ENCODE measurements at regions not wholly inside any gene's neighbourhood (a gene's known extent, or its start where the extent isn't known, plus 50 kb on each side); places are given as distances from the start of the nearest gene placed in this dataset.

DNA sequence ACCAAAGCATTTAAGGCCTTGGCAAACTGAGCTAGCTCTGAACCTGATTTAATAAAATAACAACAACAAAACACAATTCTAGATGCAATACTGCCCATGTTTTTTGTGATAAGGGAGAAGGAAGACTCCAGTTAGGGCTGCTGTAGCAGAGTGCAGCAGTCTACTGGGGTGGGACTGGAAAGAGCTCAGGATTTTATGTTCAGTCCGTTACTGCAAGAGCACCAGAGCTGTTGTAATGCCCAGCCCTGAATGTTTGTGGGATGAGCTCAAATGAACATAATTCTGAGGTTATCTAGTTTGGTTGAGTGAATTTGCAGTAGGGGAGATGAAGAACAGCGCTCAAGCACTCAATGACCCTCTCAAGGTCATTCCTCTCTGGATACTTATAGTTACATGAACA is 743.8 kb downstream of the FAT4 start:
- DNase-seq: no peak

DNA sequence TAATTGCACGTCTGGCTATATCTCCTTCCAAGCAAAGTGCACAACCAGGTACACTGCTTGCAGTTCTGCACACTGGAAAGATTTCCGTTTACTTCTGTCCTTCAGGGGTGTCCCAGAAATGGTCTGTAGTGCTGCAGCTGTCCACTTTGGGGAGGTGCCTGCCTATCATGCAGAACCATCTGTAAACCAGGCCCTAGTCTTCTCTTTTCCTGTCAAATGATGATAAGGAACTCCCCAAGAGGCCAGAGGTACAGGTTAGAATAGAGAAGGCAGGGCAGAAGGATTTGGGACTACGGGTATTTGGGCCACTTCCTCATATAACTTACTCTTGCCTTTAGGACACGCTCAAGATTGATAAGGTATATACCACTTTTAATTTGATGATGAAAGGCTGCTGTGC is 746.9 kb downstream of the FAT4 start:
- no peak for DNase-seq

DNA sequence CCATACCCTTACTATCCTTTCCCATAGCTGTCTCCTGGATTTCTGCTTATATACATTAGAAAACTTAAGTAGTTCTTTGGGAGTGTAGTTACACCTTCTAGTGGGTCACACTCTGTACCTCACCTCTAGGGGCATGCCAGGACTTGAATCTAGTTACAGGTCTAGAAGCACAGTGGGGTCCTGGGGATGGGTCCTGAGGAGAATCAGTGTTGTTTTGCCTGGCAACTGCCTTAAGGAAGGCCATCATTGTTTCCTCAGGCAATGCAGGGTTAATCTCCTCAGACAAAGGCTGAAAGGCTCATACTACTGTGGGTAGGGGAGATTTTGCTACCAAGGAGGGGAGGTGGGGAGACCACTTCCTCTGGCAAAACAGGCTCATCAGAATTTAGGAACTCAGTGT is 750.3 kb downstream of the FAT4 start:
- no peak for DNase-seq

DNA sequence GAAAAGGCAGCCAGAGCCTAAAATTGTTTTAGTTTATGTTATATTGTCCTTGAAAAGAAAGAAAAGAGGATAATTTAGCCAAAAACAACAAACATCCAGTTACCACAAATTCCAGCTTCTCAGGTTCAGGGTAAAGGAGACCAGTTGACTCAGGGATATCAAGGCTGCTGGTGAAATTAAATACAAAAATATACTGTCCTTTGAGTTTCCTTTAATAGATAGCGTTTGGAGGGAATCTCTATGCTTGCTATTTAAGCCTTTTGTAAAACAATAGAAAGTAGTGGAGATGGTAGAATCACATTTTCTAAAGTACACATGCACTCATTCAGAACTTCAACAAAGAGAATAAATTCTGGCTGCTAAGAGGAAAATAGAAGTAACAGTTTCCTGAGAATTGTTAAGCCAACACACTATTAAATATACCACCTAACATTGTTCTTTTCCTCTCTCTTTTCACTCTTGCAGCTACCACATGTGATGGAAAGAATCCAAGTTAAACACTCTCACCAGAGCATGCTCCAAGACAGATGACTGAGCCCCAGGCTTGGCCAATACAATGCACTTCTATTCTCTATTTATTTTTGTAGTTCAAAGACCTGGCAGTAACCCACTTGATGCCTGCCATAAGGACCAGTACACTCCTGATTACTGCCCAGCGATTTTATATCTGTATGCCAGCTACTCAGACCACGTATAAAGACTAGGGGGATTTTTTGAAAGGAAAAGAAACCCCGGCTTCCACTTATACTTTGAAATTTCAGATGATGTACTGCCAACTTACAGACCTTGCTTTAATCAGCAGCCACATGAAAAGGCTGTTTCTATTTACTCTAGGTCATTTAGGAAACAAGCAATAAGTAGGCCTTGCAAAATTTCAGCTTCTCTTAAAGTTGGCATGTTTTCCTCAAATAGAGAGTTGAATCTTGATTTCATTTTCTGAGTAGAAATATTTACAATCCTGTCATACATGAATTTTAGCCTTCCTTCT is 756.9 kb downstream of the FAT4 start:
- DNase-seq: no peak

DNA sequence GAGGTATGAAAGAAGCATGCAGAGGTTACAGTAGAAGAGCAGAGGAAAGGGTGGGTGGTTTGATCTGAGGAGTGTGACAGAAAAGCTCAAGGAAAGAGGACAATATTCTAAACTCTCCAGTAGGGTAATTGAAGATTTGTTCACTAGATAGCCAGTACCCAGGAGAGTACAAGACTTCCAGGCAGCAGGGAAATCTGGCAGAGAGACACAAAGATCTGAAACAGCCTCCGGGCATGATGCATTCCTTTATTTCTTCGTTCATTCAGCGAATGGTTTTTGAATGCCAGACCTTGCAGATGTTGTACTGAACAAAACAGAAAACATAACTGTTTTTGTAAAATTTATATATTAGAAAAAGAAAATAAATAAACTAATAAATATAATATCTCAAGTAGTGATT is 766.6 kb downstream of the FAT4 start:
- no peak for DNase-seq

DNA sequence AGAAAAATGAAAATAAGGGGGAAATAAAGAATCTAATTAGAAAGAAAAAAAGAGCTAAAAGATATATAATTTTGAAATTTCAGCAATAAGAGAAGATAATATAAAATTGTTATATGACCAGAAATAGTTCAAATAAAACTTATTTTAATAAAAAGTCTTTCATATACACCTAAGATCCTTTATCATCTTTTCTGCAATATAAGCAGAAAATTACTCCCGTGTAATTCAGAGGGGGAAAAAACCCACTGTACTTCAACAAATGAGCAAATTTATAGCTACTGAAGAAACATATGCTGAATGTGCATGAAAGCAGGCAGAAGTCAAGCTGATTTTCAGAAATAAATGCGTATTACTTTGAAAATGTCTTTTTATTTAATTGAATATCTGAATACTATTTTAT is 771.3 kb downstream of the FAT4 start:
- DNase-seq: no peak

DNA sequence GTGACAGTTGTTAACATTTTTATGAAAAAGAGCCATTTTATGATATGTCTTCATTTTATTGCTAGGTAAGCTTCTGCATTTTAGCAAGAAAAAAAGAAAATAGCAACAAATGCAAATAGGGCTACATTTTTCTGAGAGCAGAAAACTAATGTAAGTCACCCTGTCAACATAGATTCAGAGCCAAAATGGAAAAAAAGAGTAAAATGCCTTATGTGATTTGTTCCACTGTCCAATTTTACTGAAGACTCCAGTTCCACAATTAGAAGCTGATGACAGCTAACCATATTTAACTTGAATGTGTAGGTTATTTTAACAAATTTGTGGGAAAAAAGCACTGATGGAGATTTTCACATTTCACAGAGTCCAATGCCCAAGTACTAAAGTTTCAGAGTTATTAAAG is 772.3 kb downstream of the FAT4 start:
- DNase-seq: no peak

DNA sequence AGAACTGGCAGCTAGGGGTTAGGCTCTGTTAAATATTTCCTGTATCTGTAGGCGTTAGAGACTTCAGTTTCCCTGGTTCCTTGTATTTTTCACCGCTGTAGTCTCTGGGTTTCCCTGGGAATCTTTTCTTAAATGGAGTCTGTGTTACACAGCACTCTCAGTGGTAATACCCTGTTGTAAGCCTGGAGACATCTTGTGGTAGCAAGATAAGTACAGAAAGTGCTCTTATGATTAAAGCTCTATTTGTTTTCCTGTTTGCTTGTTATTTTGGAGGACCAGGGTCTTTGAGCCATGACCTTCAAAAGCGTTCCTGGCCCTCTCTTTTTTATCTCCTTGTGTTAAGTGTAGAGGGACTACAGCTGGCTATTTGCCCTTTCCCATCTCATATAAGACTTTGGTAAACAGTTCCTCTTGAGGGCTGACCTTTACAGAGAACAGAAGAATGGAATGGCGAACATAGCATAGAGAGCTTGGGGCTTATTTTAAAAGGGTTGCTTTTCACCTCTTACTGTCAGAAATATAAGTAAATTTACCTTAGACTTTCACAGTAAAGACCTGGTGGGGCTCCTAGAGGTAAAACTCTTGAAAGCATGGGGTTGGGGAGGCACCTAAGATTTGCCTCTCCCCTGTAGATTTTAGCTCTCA is 782.5 kb downstream of the FAT4 start:
- DNase-seq: no peak

DNA sequence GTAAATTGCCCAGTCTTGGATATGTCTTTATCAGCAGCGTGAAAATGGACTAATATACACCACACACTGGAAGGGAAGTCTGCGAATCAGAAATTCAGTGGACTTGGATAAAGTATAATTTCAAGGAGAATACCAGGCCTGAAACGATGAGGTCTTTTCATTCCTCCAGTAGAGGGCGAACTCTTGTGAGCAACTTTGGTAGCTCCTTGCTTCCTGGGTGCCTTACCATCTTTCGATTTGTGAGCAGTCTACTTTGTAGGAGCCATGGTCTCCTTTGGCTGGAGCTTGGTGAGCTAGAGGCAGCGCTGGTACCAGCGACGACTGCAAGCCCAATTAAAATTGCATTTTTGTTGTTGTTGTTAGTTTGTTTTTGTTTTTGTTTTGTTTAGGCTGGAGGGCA is 791.9 kb downstream of the FAT4 start:
- peak; percentile 3 for DNase-seq

DNA sequence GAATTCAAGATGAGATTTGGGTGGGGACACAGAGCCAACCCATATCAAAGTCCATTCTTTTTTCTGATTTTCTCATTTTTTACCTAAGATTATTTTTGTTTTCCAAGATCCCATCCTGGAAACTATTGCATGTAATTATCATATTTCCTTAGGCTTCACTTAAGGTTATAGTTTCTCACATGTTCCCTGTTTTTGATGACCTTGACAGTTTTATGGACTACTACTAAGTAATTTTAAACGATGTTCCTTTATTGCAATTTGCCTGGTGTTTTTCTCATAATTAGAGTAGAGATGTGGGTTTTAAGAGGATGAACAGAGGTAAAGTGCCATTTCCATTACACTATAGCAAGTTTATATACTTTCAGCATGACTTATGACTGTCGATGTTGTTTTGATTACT is 795.1 kb downstream of the FAT4 start:
- no peak for DNase-seq

DNA sequence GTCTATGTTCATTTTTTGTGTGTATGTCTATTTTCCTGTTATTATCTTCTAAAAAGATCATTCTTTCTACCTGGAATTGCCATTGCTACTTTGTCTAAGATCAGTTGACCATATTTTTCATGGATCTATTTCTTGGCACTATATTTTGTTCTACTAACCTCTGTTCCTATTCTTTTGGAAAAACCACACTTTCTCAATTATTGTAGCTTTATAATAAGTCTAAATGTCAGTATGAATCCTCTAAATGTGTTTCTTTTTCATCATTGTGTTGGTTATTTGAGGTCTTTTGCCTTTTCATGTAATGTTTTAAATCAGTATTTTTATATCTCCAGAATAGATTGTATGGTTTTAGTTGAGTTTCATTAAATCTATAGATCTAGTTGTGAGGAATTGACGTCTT is 798.3 kb downstream of the FAT4 start:
- DNase-seq: no peak

DNA sequence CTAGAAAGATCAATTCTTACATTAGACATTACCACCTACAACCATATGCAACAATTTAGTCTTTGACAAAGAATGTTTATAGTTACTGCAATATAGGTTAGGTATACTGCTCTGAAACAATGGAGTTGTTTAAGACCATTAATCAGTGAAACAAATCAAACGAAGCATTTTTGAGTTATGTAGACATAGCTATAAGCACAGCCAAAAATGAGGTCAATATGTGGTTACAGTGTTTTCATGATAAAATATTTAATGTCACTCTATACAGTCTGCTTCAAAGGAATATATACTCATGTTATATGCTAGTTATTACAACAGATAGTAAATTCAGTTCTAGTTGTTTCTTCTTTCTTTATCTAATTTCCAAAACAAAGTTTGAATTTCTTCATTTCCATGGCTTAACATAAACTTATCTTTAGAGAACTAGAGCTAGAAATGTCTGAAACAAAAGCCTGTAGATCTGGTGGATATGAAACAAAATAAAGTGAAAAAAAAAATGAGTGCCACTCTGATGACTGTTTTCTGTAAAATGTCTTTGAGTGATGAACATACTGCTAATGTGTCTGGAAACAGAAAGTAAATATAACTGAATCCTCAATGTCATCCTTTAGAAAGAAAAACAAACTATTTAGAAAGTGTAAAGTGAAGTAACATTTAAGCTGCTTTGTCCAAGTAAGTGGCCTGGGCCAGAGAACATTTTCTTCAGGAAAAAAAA is 809.0 kb downstream of the FAT4 start:
- DNase-seq: no peak

DNA sequence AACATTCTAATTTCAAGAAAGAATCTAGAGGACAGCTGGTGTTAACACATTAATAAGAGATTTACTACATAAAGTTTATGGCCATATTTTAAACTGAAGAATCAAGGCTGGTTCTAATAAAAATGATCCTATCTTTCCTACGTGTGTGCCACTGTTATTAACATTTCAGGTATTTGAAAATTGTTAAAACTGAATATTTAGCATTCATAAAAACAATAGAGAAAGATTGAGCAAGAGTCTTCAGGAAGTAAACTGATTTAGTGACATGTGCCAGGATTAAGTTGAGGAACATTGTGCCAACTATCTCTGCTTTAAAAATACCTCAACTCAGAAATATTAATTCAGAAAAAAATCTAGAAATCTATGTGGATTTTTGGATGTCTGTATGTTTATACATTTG is 810.1 kb downstream of the FAT4 start:
- no peak for DNase-seq

DNA sequence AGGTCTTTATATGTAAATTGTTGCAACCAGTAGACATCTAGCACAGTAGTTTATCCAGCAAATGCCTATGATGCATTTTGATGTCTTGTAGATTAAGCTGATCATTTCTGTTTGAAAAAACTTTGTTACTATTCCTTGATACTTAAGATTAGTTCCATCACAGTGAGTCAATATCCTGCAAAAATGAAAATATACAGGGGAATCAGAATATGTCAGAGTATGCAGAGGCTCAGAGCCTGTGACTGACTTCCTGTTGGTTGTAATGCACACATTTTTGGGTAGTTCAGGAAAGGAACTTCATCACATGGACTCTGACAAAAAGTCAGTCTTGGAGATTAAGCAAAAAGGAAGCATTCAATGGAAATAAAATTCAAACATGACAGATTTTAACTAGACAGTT is 815.5 kb downstream of the FAT4 start:
- DNase-seq: no peak

DNA sequence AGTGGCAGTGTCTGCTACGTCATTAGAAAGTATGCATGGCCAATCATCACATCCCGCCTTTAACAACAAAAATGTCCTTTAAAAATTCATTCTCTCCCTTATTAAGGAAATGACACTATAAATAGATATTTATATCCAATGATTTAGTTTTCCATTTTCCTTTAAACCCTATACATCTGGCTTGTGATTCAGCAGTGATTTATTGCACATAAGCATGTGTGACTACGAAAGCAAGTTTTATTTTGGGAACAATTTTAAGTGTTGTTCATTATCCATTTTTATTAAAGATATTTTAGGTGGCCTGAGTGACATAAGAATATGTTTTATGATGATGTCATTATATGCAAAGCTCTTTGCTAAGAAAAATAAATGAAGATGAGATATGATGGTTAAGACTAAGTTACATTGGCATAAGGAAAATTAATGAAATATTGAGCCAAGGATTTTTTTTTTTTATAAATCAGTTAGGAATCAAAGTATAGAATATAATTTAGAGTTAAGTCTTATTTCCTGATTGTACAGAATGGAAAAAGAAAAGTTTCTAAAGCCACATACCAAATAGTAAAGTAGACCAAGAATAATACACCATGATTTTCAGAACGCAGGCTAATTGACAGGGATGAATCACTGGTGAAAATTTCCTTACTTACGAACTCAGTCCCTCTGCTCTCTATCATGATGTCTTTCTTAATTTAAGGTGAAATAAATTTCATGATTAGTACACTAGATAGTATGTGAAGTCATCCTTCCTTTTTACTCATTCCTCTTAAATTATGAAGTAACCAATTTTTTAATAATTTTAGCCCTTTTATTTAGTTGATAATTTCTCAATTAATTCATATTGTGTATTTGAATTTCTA is 822.4 kb downstream of the FAT4 start:
- DNase-seq: no peak

DNA sequence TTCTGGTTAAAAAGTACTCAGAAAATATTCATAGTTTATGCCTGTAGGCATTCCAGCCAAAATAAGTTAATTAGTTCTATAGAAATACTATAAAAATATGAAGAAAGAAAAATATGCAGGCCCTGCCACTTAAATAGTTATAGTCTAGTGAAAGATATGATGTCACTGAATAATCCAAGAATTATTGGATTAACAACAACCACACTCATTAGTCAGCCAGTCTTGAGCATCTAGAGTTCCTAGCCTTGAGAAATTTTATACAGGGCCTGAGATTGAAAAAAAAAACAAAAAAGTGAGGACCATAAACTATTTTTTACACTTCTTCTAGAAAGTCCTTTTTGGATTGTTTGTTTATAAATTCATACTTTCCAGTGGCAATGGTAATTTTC is 823.0 kb downstream of the FAT4 start:
- DNase-seq: no peak

DNA sequence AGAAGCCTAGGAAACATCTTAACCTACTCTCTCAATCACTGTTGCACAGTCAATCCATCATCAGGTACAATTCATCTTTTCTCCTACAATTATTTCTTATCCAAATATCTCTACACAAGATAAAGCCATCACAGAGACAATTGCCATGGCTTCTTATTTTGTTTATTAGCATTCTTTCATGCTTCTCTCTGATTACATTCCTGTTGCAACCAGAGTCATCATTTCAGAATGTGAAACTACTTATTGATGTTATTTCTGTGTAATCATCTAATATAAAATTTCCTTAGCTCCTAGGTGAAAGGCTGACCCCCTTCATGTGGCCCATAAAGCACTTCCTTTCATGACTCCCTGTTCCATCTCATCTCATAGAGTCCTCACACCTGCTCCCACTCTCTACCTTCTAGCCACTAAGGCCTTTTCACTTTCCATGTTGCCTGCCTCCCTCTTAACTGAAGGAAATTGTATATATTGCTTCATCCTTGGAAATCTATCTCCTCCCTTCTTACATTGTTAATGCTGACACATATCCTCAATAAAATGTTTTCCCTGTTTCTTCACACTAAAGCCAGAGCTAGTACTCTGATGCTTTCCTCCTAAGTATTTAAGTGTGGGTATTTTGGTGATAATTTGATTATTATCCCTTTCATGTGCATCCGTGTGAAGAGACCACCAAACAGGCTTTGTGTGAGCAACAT is 829.9 kb downstream of the FAT4 start:
- DNase-seq: no peak

DNA sequence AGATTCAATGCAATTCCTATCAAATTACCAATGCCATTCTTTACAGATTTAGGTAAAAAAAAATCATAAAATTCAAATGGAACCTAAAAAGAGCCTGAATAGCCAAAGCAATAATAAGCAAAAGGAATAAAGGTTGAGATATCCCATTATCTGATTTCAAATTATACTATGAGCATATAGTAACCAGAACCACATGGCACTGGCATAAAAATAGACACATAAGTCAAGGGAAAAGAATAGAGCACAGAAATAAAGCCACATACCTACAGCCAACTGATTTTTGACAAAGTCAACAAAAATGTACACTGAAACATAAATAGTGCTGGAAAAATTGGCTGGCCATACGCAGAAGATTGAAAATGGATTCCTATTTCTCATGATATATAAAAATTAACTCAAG is 853.7 kb downstream of the FAT4 start:
- DNase-seq: no peak

DNA sequence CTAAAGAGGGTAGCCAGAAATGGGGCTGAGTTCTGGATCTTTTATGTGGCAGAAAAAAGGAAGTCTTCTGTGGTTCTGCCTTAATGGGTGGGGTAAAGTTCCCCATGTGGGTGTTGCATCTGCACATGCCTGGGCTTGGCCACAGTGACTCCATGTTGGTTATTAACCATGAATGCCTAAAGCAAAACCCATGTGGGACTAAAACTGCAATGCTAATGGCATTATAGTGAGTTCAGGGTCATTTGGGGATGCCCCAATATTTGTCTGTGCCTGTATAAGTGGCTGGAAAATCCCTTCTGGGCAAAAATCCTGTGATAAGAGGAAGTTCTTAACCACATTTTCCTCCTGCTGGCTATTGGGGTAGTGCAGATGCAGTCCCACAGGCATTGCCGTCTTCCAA is 857.4 kb downstream of the FAT4 start:
- no peak for DNase-seq

DNA sequence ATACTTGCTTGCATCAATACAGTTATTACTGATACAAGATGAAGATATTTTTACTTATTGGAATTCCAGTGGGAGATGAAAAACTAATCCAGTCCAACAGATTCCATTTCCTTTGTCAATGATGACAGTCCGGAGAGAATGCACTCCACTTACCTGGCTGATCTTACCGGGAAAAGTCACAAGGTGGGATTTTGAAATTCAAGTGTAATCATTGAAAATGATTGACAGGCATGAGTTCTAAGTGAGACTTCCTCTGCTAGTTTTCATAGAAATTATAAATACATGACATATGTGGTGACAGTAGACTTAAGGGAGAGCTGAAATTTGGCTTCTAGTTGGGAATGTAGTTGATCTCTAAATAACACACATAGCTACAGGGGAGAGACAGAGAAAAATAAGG is 859.9 kb downstream of the FAT4 start:
- DNase-seq: no peak

DNA sequence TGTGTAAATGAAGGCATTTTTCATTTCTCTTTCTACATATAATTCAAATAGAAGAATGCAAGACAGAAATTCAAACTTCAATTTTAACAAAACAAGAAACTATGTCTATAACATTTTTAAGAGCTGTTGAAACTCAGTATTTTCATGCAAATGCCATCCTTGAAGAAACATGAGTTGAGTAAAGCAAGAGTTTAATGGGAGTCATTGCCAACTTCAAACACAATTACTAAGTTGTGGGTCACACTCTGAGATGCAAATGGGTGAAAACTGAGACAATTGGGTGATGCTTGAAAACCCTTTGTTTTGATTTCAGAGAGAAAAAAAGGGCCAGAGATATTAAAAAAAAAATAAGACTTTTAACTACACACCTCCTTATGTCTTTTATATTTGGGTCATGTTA is 865.9 kb downstream of the FAT4 start:
- DNase-seq: no peak

DNA sequence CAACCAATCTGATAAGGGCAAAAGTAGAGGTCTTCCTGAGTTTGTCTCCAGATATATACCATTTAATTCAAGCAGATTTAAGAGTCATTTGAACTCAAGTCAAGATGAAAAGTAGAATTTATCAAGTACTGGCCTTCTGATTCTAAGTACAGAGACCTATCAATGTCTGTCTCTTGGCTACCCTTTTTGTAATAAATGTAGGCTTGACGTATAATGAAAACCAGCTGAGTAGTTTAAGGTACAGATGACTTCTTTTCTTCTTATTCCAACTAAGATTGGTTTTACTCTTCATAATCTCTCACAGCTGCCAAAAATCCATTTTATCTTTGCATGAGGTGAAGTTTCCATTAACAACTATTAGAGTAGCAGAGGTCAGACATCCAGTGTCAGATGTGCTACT is 867.6 kb downstream of the FAT4 start:
- DNase-seq: no peak
